PC-9 (cell line): ENCODE measurements at regions not wholly inside any gene's neighbourhood (a gene's known extent, or its start where the extent isn't known, plus 50 kb on each side); places are given as distances from the start of the nearest gene placed in this dataset.

Experiments used
- CTCF ChIP-seq: fragments of 200-600 bp; sonication (generic); conservative IDR thresholded peaks from 2 replicates; pipeline ENCODE4 v1.6.1; 2017; ENCODE audit warnings: mixed run types, antibody characterized with exemption, mild to moderate bottlenecking, moderate library complexity
- EZH2 ChIP-seq: fragments of 200-600 bp; sonication (generic); IDR thresholded peaks from 2 replicates; pipeline ENCODE4 v1.8.0; 2017; ENCODE audit warnings: antibody characterized with exemption, low read depth

GRCh38 chr5:2488593-2488992 is 262.9 kb downstream of the IRX2 start:
- TF ChIP-seq CTCF (no peak), EZH2 (no peak)
